GM19351 (cell line): ENCODE measurements at regions not wholly inside any gene's neighbourhood (a gene's known extent, or its start where the extent isn't known, plus 50 kb on each side); places are given as distances from the start of the nearest gene placed in this dataset.
"Not testable (repeated sequence)": the region's sequence is repeated elsewhere in the genome, so short reads cannot be mapped to it uniquely, and the experiment has no call there.

Source experiments
- ATAC-seq: cut with Tn5 transposase; IDR thresholded peaks from one replicate; pipeline ENCODE4 v1.9.1; 2021; ENCODE audit warnings: mild to moderate bottlenecking, moderate library complexity; ENCODE audit not compliant: unreplicated experiment

- ATAC-seq, result not testable (repeated sequence)
Observed at GRCh38 chr6:57708061-57708460, 390.6 kb downstream of the PRIM2 start.

GRCh38 chr6:57722546-57722945 lies 405.1 kb downstream of the PRIM2 start:
- ATAC-seq, result not testable (repeated sequence)

DNA sequence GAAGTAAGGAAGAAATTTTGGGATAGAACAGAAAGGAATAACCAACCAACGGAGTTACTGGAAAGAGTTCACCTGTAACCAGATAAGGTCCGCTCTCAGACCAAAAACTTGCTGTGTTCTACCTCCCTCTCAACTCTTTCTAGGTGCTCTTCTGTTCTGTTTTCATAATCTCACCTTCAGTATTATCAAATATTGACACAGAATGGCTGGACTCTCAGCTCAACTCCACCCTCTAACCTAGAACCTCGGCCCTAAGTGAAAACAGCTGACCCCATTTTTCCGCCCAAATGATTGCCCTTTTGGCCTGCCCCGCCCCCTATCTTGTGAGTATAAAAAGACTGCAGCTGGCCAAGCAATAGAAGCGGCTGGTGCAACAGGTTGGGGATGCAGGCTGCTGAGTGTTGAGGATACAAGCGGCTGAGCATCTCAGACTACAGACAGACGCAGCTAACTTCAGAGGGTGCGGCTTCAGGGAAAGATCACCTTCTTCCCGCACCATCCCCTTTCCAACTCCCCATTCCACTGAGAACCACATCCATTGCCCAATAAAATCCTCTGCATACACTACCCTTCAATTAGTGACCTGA lies 406.5 kb downstream of the PRIM2 start:
- ATAC-seq, result not testable (repeated sequence)

DNA sequence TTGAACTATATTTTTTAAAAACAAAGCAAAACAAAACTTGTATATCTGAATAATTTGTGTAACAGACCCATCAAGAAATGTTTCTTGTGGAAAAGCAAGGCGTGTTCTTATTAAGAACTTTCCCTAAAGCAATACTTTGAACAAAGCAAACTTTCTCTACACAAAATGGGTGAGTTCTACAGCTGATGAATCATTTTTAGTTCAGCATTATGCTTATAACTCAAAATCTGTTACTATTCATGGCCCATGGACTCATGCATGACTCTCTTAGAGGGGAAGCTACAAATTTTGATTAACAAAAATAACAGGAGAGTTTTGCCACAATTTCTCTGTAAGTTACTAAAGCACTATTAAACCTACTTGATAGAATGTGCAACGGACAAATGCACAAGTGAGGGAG lies 412.0 kb downstream of the PRIM2 start:
- ATAC-seq, result not testable (repeated sequence)

DNA sequence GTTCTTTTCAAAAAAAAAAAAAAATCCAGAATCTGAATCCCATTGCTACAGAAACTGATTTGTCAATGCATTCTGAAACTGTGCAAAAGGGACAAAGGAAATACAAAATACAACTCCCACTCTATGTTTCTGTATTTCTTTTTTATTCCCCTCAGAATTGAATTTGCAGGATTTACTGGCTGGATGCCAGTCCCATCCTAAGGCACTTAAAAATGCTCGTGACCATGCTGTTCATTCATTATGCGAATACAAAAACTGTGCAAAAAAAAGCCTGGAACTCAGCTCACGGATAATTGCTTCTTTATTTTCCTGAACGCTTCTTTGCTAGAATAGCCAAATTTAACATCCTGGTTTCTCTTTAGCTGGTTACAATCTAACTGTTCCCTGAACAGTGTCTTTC lies 413.3 kb downstream of the PRIM2 start:
- not testable (repeated sequence) for ATAC-seq

- not testable (repeated sequence) for ATAC-seq
Observed at GRCh38 chr6:57747716-57748115, 430.3 kb downstream of the PRIM2 start.

GRCh38 chr6:57759850-57760249 lies 442.4 kb downstream of the PRIM2 start:
- not testable (repeated sequence) for ATAC-seq

DNA sequence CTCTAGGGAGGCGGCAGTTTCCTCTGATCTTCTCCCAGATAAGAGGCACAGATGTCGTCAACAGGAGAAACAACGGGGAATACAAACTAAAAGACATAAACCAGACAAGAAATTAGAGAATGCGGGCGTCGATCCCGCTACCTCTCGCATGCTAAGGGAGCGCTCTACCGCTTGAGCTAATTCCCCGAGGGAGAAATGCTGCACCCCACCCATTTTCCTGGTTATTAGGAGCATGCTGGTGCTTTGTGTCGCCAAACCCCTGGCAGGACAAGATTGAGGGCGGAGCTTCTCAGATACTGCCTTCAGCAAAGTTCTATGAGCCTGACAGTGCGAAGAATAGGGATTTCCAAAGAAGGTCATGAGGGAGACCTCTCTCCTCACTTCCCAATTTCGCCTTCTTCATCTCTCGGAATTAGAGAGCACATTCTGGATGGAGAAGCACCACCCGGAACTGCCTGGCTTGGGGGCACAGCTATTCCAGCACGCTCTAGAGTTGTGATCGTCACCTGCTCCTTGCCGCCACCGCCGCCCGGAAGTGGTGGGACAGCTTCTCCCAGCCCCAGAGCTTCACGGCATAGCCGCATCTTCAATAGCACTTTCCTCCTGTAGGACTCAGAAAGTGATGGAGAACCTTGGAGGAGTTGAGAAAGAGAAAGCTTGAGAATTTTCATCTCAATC lies 475.4 kb downstream of the PRIM2 start:
- not testable (repeated sequence) for ATAC-seq

DNA sequence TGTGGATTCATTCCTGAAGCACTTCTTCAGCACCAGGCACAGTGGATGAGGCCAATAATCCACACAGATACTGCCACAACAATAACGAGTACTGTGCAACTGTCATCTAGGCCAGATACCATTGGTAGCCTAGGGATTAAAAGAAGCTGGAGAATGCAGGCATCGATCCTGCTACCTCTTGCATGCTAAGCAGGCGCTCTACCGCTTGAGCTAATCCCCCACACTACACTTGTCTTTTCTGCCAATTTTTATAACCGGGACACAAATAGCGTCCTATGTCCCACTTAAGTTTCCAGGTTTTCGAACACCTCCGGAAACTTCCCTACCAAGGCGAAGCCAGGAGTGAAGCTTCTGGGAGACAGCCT lies 475.9 kb downstream of the PRIM2 start:
- ATAC-seq, result not testable (repeated sequence)

DNA sequence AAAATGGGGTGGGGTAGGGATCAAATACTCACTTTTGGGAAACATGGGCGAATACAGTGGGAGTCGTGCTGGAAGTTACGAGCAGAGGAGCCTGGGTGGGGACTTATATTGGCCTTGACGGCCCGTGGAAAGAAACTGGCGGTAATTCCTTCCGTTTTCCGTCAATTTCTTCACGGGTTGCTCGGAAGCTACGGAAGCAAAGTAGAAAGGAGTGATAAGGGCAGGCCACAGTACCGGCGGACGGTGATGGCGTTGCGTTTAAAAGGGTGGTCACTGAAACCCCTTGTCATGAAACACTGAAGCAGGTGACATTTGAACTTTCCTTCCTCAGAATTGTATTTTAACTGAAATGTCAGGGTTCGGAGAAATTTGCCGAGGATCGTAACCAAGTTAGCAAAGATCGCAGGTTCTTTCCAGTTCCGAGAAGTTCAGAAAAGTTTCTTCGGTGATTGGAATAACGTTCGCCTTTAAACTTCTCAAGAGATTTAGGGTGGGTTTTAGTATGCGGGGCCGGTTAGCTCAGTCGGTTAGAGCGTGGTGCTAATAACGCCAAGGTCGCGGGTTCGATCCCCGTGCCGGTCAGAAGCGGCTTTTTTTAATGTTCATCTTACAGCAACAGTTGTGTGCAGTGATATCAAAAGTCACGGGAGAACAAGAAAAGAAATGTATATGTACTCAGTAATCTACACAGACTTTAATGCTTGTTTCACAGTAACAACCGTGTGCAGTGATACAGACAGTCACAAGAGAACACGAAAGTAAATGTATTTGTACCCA lies 482.5 kb downstream of the PRIM2 start:
- ATAC-seq, result peak; percentile 65

DNA sequence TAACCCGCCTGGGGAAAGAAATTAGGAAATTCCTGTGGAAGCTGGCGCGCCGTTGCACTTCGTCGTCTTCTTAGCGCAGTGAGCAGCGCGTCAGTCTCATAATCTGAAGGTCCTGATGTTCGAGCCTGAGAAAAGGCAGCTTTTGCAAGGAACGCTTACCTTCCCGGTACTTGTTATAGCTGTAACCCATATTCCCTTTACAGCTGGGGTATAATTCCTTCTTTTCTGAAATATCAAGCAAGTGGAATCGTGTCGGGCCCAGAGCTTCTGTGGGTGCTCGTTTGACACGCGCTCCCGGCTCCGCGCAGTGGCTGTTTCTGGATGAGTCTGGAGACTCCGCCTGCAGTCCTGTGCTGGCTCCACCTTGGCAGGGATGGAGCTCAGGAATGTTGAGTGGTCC lies 491.2 kb downstream of the PRIM2 start:
- ATAC-seq, result not testable (repeated sequence)

- ATAC-seq, result not testable (repeated sequence)
Observed at GRCh38 chr6:57809454-57809853, 492.0 kb downstream of the PRIM2 start.

DNA sequence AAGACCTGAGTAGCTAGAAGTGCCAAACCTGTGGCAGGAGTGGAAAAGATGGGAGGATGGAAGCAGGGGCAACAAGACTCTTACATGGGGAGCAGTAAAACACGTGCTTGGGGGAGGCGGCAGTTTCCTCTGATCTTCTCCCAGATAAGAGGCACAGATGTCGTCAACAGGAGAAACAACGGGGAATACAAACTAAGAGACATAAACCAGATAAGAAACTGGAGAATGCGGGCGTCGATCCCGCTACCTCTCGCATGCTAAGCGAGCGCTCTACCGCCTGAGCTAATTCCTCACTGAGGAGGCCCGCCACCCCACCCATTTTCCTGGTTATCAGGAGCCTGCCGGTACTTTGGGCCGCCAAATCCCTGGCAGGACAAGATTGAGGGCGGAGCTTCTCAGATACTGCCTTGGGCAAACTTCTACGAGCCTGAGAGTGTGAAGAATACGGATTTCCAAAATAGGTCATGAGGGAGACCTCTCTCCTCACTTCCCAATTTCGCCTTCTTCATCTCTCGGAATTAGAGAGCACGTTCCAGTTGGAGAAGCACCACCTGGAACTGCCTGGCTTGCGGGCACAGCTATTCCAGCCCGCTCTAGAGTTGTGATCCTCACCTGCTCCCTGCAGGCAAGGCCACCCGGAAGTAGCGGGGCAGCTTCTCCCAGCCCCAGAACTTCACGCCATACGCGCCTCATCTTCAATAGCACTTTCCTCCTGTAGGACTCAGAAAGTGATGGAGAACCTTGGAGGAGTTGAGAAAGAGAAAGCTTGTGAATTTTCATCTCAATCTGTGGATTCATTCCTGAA lies 496.0 kb downstream of the PRIM2 start:
- ATAC-seq, result not testable (repeated sequence)

DNA sequence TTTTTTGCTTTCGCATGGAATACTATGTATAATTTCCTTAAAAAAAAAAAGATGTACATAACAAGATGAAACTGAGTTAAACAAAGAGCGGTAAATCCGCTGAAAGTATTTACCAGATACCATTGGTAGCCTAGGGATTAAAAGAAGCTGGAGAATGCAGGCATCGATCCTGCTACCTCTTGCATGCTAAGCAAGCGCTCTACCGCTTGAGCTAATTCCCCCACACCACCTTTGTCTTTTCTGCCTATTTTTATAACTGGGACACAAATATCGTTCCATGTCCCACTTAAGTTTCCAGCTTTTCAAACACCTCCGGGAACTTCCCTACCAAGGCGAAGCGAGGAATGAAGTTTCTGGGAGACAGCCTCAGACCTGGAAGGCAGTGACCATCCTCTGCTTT lies 498.4 kb downstream of the PRIM2 start:
- not testable (repeated sequence) for ATAC-seq

DNA sequence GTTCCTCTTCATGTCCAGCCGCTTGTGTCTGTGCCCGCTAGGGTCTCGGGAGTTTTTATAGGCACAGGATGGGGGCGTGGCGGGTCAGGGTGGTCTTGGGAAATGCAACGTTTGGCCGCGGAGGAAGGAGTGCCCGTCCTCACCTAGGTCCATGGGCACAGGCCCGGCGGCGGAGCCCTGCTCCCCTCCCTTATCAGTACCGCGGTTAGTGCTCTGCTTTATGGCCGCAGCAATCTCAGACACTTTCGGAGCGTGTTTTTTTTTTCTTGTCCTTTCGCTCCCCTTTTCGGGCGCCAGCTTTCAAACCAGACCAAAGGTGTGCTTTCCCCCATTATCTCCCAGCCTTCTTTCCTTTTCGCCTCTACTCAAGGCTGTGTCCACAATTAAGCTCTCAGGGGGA lies 503.9 kb downstream of the PRIM2 start:
- not testable (repeated sequence) for ATAC-seq

GRCh38 chr6:57822448-57822847 lies 505.0 kb downstream of the PRIM2 start:
- not testable (repeated sequence) for ATAC-seq

DNA sequence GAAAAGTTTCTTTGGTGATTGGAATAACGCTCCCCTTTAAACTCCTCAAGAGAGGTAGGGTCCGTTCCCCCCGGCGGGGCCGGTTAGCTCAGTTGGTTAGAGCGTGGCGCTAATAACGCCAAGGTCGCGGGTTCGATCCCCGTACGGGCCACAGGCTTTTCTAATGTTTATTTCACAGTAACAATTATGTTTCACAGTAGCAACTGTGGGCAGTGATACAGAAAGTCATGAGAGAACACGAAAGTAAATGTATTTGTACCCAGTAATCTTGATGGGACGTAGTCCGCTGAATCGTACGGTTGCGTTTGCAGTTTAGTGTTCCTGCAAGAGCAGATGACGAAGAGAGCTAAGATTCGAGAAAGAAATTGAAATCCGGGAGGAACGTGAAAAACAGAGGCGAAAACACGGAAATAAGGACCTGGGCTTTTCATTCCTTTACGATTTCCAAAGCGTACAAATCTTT lies 505.5 kb downstream of the PRIM2 start:
- no peak for ATAC-seq

DNA sequence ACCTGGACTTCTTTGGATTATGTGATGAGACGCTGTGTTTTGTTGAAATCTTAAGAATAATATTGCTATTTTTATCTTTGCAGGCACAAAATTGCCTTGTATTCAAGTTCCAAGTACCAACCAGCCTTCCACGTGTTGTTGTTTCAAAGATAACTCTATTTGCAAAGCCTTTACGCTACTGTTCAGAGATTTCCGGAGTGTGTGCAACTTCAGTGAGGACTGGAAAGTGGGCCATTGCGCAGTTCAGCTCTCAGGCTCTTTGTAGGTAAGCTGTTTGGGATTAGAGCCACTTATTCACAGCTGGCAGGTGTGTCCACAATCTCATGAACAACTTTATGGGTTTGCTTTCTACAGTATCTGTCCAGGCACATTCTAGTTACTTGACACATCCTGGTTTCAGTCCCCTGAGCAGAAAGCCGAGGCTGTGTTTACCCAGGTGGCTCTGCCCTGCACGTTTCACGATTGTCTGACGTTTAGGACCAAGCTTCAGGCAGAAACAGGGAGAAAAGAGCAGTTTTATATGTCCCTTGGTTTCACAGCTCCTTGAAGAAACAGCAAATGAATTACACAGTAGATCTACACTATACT lies 520.3 kb downstream of the PRIM2 start:
- not testable (repeated sequence) for ATAC-seq

- ATAC-seq, result not testable (repeated sequence)
Observed at GRCh38 chr6:57841551-57841950, 524.1 kb downstream of the PRIM2 start.

- ATAC-seq, result not testable (repeated sequence)
Observed at GRCh38 chr6:57853745-57854407, 536.4 kb downstream of the PRIM2 start.
